CD8-positive, alpha-beta memory T cell (primary cell): ENCODE measurements at regions not wholly inside any gene's neighbourhood (a gene's known extent, or its start where the extent isn't known, plus 50 kb on each side); places are given as distances from the start of the nearest gene placed in this dataset.

Experiments
- CTCF ChIA-PET: fragments of 350-600 bp; sonication (Branson Sonifier 250); formaldehyde crosslinking; loops from one replicate; lab custom pipeline; 2021; ENCODE audit warnings: antibody characterized with exemption; lab: Charles Lee
- POLR2A ChIA-PET: fragments of 350-600 bp; sonication (Branson Sonifier 250); formaldehyde crosslinking; loops from one replicate; lab custom pipeline; 2021; ENCODE audit warnings: antibody characterized with exemption; lab: Charles Lee
- DNase-seq, 5 donors: peaks; one replicate each; pipeline versions ENCODE4 v3.0.0 to v3.0.0-alpha.2; 2020 to 2022; ENCODE audit warnings: mixed read lengths in 1 of 5
- H3K27ac ChIP-seq: one replicate; pipeline ENCODE4 v1.7.0; 2013; ENCODE audit warnings: low read depth, mild to moderate bottlenecking, low read length, moderate library complexity
- H3K27me3 ChIP-seq: 2 replicates; pipeline ENCODE4 v1.7.0; 2013; ENCODE audit warnings: low read length, mild to moderate bottlenecking; ENCODE audit not compliant: insufficient read depth, poor library complexity, severe bottlenecking
- H3K36me3 ChIP-seq: 2 replicates; pipeline ENCODE4 v1.7.0; 2013; ENCODE audit warnings: mild to moderate bottlenecking, low read length, moderate library complexity; ENCODE audit not compliant: insufficient read depth
- H3K4me1 ChIP-seq: 2 replicates; pipeline ENCODE4 v1.7.0; 2013; ENCODE audit warnings: mild to moderate bottlenecking, low read length, moderate library complexity; ENCODE audit not compliant: insufficient read depth
- H3K4me3 ChIP-seq: 2 replicates; pipeline ENCODE4 v1.7.0; 2013; ENCODE audit warnings: mild to moderate bottlenecking, low read length
- H3K9me3 ChIP-seq: 2 replicates; pipeline ENCODE4 v1.7.0; 2013; ENCODE audit warnings: mild to moderate bottlenecking, low read length
- H3K27ac Mint-ChIP-seq, 8 donors: one replicate each; pipeline ENCODE4 v1.8.0; 2020 to 2021; ENCODE audit warnings: mixed read lengths in 8 of 8, mild to moderate bottlenecking in 6 of 8, inconsistent platforms in 3 of 8, moderate library complexity in 3 of 8
- H3K27me3 Mint-ChIP-seq, 2 donors: one replicate each; pipeline ENCODE4 v1.8.0; 2020 to 2021; ENCODE audit warnings: mixed read lengths in 2 of 2, mild to moderate bottlenecking in 1 of 2, moderate library complexity in 1 of 2
- H3K36me3 Mint-ChIP-seq, 3 donors: one replicate each; pipeline ENCODE4 v1.8.0; 2020 to 2021; ENCODE audit warnings: mixed read lengths in 3 of 3, inconsistent platforms in 1 of 3, mild to moderate bottlenecking in 1 of 3
- H3K4me1 Mint-ChIP-seq, 3 donors: one replicate each; pipeline ENCODE4 v1.8.0; 2020 to 2021; ENCODE audit warnings: mixed read lengths in 3 of 3, inconsistent platforms in 1 of 3, mild to moderate bottlenecking in 1 of 3
- H3K4me3 Mint-ChIP-seq, 7 donors: one replicate each; pipeline ENCODE4 v1.8.0; 2020 to 2021; ENCODE audit warnings: mixed read lengths in 7 of 7, mild to moderate bottlenecking in 6 of 7, moderate library complexity in 4 of 7, inconsistent platforms in 2 of 7
- H3K9me3 Mint-ChIP-seq, 5 donors: one replicate each; pipeline ENCODE4 v1.8.0; 2020 to 2022; ENCODE audit warnings: mixed read lengths in 5 of 5, mild to moderate bottlenecking in 3 of 5, moderate library complexity in 2 of 5, inconsistent platforms in 1 of 5

DNA sequence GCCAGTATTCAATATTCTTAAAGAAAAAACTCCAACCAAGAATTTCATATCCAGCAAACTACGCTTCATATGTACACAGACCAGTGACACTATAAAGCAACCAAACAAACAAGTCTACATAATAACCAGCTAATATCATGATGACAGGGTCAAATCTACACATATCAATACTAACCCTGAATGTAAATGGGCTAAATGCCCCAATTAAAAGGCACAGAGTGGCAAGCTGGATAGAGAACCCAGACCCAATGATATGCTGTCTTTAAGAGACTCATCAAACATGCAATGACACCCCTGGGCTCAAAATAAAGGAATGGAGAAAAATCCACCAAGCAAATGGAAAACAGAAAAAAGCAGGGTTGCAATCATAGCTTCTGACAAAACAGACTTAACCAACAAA lies 218.1 kb upstream of the NFE2L3 start:
- Histone ChIP-seq H3K4me3 (no peak overlapping the region), H3K27me3 (no peaks in the 10 kb centered on the region), H3K36me3 (no peaks in the 10 kb centered on the region), H3K9me3 (no peaks in the 10 kb centered on the region), H3K27ac (no peak overlapping the region), H3K4me1 (no peaks in the 10 kb centered on the region)
- Mint-ChIP-seq H3K36me3 (peaks cover 0 to 20% (median 2%) of the 10 kb centered on the region in 3 donors), H3K9me3 (peaks cover 20 to 32% (median 28%) of the 10 kb centered on the region in 5 donors), H3K27ac (no peak overlapping the region), H3K4me1 (no peaks in the 10 kb centered on the region), H3K4me3 (no peak overlapping the region), H3K27me3 (peaks cover 24 to 83% of the 10 kb centered on the region in 2 donors)
- ChIA-PET POLR2A (interaction anchor here (0.7 kb wide), 1 partner anchor 595 kb away, joined by 4 read pairs; no protein-coding TSS in a partner anchor), CTCF (no interaction called here)
- no peak for DNase-seq

DNA sequence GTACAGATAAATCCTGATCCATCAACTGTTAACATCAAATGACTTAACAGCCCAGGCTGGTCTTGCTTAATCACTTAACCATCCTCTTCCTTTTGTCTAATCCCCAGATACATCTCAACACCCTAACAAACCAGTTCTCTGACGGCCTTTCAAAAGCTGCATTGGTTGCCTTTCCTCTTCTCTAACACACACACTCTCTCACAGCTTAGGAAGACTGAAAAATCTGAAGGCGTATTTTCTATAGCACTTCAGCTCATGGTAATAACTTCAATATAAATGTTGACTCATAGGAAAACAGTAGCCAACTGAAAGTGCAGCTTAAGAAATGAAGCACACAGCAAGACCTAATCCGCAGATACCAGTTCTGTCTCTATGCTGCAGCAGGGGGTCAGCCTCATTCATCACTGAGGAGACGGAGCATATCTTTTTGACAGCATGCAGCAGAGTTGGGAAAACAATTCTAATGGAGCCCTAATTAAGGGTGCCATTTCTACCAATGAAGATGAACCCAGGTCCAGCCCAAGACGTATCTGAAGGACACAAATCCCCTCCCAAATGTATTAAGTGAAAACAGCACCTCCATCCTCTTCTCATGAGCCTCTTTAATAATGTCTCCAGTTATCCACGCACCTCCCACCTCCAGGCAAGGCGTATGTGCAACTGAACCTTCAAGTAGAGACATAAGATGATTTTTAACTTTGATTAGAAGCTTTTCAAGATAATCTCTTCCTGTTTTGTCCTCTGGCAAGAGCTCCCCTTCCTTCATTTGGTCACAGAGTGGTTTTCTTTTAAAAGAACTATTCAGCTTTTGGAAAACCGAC lies 211.7 kb upstream of the NFE2L3 start:
- peaks cover 0 to 5% (median 2%) of the 10 kb centered on the region in 5 donors for H3K9me3 Mint-ChIP-seq
- H3K4me3 Mint-ChIP-seq, result peak overlapping the region in 3 of 7 donors; percentile 1 to 24 (median 11)
- H3K36me3 Mint-ChIP-seq, result no peaks in the 10 kb centered on the region
- peaks cover 6 to 71% of the 10 kb centered on the region in 2 donors for H3K27me3 Mint-ChIP-seq
- Histone ChIP-seq H3K4me3 (no peak overlapping the region), H3K27ac (no peak overlapping the region), H3K27me3 (no peaks in the 10 kb centered on the region), H3K4me1 (peaks cover 7% of the 10 kb centered on the region), H3K9me3 (no peaks in the 10 kb centered on the region), H3K36me3 (no peaks in the 10 kb centered on the region)
- ChIA-PET POLR2A (no interaction called here), CTCF (no interaction called here)
- peak overlapping the region in 2 of 8 donors; percentile 12 to 14 for H3K27ac Mint-ChIP-seq
- peaks cover 8 to 13% (median 9%) of the 10 kb centered on the region in 3 donors for H3K4me1 Mint-ChIP-seq
- no peak for DNase-seq

- no peaks in the 10 kb centered on the region for H3K9me3 Mint-ChIP-seq
- H3K36me3 Mint-ChIP-seq, result peaks cover 0 to 4% (median 0%) of the 10 kb centered on the region in 3 donors
- peaks cover 9% of the 10 kb centered on the region for H3K4me1 ChIP-seq
- peaks cover 14 to 21% (median 20%) of the 10 kb centered on the region in 3 donors for H3K4me1 Mint-ChIP-seq
- no peak overlapping the region for H3K4me3 Mint-ChIP-seq
- no peak overlapping the region for H3K27ac ChIP-seq
- ChIA-PET CTCF (no interaction called here), POLR2A (no interaction called here)
- no peak for DNase-seq
- no peaks in the 10 kb centered on the region for H3K36me3 ChIP-seq
- H3K27me3 Mint-ChIP-seq, result peaks cover 1 to 52% of the 10 kb centered on the region in 2 donors
- H3K9me3 ChIP-seq, result no peaks in the 10 kb centered on the region
- no peak overlapping the region for H3K4me3 ChIP-seq
- H3K27me3 ChIP-seq, result no peaks in the 10 kb centered on the region
- H3K27ac Mint-ChIP-seq, result no peak overlapping the region
These were observed 207.1 kb upstream of the NFE2L3 start for GRCh38 chr7:25944777-25945515.

DNA sequence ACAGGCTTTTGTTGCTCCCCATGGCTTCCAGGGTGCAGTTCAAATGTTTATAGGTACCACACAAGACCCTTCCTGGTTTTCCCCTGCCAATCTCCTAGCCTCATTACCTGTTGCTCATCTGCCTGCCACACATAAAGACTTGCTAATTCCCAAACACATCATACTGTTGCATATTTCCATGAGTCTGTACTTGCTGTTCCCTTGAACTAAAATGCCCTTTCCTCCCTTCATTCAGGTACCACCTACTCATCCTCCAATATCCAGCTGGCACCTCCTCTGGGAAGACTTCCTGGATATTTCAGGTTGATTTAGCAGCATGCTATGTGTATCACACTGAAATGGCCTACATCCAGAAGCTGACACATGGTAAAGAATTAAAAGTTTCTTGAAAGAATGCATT lies 206.4 kb upstream of the NFE2L3 start:
- POLR2A ChIA-PET, result no interaction called here
- CTCF ChIA-PET, result no interaction called here
- H3K4me1 Mint-ChIP-seq, result peaks cover 14 to 21% (median 20%) of the 10 kb centered on the region in 3 donors
- Histone ChIP-seq H3K9me3 (no peaks in the 10 kb centered on the region), H3K27me3 (no peaks in the 10 kb centered on the region), H3K4me1 (peaks cover 11% of the 10 kb centered on the region), H3K27ac (no peak overlapping the region), H3K36me3 (no peaks in the 10 kb centered on the region), H3K4me3 (no peak overlapping the region)
- no peak for DNase-seq
- no peak overlapping the region for H3K4me3 Mint-ChIP-seq
- no peaks in the 10 kb centered on the region for H3K9me3 Mint-ChIP-seq
- peaks cover 1 to 46% of the 10 kb centered on the region in 2 donors for H3K27me3 Mint-ChIP-seq
- H3K36me3 Mint-ChIP-seq, result peaks cover 0 to 4% (median 0%) of the 10 kb centered on the region in 3 donors
- no peak overlapping the region for H3K27ac Mint-ChIP-seq

DNA sequence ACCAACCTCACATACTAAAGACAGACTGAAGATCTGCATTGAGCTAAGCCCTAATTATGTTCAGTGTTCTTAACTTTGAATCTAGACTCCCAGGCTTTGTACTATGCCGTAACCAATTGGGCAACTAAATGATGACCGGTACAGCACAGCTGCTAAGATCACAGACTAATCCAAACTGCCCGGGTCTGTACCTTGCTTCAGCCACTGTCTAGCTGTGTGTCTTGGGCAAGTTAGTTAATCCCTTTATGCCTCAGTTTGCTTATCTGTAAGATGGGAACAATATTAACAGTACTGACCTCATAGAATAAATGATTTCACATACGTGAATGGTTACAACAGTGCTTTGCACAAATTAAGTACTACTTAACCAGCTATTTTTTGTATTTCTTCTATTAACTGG lies 205.8 kb upstream of the NFE2L3 start:
- H3K4me3 ChIP-seq, result no peak overlapping the region
- Mint-ChIP-seq H3K27ac (no peak overlapping the region), H3K27me3 (peaks cover 1 to 41% of the 10 kb centered on the region in 2 donors), H3K36me3 (peaks cover 0 to 4% (median 2%) of the 10 kb centered on the region in 3 donors), H3K4me3 (no peak overlapping the region), H3K9me3 (no peaks in the 10 kb centered on the region), H3K4me1 (peaks cover 13 to 21% (median 16%) of the 10 kb centered on the region in 3 donors)
- no peak for DNase-seq
- no peaks in the 10 kb centered on the region for H3K36me3 ChIP-seq
- POLR2A ChIA-PET, result no interaction called here
- CTCF ChIA-PET, result no interaction called here
- no peak overlapping the region for H3K27ac ChIP-seq
- no peaks in the 10 kb centered on the region for H3K27me3 ChIP-seq
- H3K9me3 ChIP-seq, result no peaks in the 10 kb centered on the region
- peaks cover 8% of the 10 kb centered on the region for H3K4me1 ChIP-seq

- no peaks in the 10 kb centered on the region for H3K9me3 Mint-ChIP-seq
- no peak overlapping the region for H3K27ac Mint-ChIP-seq
- Histone ChIP-seq H3K9me3 (no peaks in the 10 kb centered on the region), H3K4me1 (peaks cover 8% of the 10 kb centered on the region), H3K27me3 (no peaks in the 10 kb centered on the region), H3K4me3 (no peak overlapping the region), H3K36me3 (no peaks in the 10 kb centered on the region), H3K27ac (no peak overlapping the region)
- POLR2A ChIA-PET, result no interaction called here
- CTCF ChIA-PET, result no interaction called here
- H3K27me3 Mint-ChIP-seq, result peaks cover 1 to 32% of the 10 kb centered on the region in 2 donors
- peaks cover 0 to 4% (median 2%) of the 10 kb centered on the region in 3 donors for H3K36me3 Mint-ChIP-seq
- no peak for DNase-seq
- peaks cover 13 to 21% (median 16%) of the 10 kb centered on the region in 3 donors for H3K4me1 Mint-ChIP-seq
- no peak overlapping the region for H3K4me3 Mint-ChIP-seq
These were observed 204.1 kb upstream of the NFE2L3 start for GRCh38 chr7:25947669-25948516.

DNA sequence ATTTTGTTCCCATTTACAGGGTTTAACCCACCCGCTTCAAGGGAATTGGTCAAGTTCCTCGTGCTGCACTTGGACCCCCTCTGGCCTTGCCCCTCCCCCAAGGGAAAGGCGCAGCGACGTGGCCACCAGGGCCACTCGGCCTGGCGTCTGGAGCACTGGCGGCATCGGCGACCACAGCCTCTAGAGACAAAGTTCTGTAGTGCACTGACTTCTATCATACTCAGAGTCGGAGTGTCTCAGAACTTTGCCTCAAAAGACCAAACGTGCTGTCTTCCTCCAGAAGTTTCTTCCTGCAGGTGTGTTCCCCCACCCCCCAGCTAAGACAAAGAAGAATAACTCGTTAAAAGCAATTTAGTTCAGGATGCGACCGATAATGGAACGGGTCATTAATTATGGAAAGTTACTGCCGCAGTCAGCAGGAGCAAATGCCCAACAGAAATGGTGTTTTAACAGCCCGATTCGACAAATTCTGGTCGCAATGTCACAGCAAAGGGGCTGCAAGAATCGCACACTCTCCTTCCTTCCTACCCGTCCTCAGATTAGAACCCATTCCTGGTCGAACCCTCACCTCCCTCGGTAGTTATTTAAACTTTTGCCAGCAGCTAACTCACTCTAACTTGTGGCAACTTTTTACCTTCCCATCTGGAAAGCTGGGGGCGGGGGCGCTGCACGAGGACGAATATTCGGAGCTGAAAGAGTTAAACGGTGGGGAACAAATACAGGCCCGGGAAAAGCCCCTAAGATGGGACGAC lies 202.1 kb upstream of the NFE2L3 start:
- CTCF ChIA-PET, result interaction anchor here (0.9 to 1.7 kb wide), 3 partner anchors 9 to 55 kb away, joined by 3 to 5 read pairs (median 3); no protein-coding TSS in a partner anchor
- Mint-ChIP-seq H3K9me3 (no peaks in the 10 kb centered on the region), H3K4me1 (peaks cover 13 to 21% (median 16%) of the 10 kb centered on the region in 3 donors), H3K36me3 (peaks cover 0 to 4% (median 2%) of the 10 kb centered on the region in 3 donors), H3K4me3 (peak overlapping the region; percentile 71 to 92 (median 83)), H3K27ac (peak overlapping the region in 4 of 8 donors; percentile 43 to 83 (median 54)), H3K27me3 (peaks cover under 1 to 18% of the 10 kb centered on the region in 2 donors)
- H3K4me1 ChIP-seq, result peaks cover 8% of the 10 kb centered on the region
- POLR2A ChIA-PET, result no interaction called here
- no peaks in the 10 kb centered on the region for H3K36me3 ChIP-seq
- H3K4me3 ChIP-seq, result peak overlapping the region; percentile 58
- peak in 1 of 5 donors; percentile 12 for DNase-seq
- peak overlapping the region; percentile 22 for H3K27ac ChIP-seq
- H3K27me3 ChIP-seq, result no peaks in the 10 kb centered on the region
- H3K9me3 ChIP-seq, result no peaks in the 10 kb centered on the region
